ENCODE measurements at regions not wholly inside any gene's neighbourhood (a gene's known extent, or its start where the extent isn't known, plus 50 kb on each side); places are given as distances from the start of the nearest gene placed in this dataset.

DNA sequence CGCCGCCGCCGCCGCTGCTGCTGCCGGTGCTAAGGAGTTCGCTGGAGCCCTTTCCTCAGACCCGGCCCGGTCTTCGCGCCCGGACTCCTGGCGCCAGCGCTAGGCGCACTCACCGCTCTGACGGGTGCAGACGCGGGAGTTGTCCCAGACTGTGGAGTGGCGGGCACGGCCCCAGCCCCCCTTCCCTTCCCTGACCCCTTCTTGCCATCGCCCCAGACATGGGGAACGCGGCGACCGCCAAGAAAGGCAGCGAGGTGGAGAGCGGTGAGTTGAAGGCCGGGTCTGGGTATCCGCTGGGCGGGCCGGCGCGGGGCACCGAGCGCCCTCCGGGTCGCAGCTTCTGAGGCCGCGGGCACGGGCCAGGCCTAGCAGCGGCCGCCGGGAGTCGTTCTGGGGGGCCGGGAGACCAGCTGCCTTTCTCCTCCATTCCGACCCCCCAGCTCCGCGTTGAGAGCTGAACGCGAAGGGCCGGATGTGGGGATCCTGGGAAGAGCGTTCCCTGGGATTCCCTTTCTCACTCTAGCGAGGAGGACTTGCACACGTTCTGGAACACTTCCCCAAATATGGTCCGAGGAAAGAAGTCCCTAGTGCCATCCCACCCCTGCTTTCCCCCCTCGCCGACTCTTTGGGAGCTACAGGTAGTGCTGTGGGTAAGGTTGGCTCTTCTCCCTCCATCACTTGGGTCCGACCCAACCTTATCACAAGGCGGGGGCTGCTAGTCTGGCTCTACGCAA lies 65.8 kb upstream of the PRKACB start:
- no peak for DNase-seq
- H4K20me1 ChIP-seq (ENCODE audit: insufficient read depth), result no peaks in the 10 kb centered on the region
- H3K27ac ChIP-seq (ENCODE audit: low read depth in 2 of 2, low read length in 1 of 2), result peak overlapping the region; percentile 87 to 91
- peak overlapping the region; percentile 77 to 94 for H3K4me3 ChIP-seq (ENCODE audit: low read depth in 2 of 2, low read length in 1 of 2)
- TF ChIP-seq RAD21 (IDR thresholded peaks at IDR 0.05; ENCODE audit: low read length) (no peak), TAF1 (IDR thresholded peaks at IDR 0.05; ENCODE audit: borderline replicate concordance, low read depth, low read length) (0 out of 2 replicates have a peak, but pooled peaks have one; percentile 8), EP300 (IDR thresholded peaks at IDR 0.05; ENCODE audit: borderline replicate concordance in 1 of 2, low read depth in 1 of 2, low read length in 1 of 2) (0 out of 4 replicates have a peak, but pooled peaks of 1 of the 2 experiments have one; percentile 33)
- peaks cover 0 to 15% of the 10 kb centered on the region in 2 experiments for H3K36me3 ChIP-seq (replicated peaks in 1 of 2; ENCODE audit: control insufficient read depth in 1 of 2, insufficient read depth in 2 of 2, low read length in 1 of 2)
- no peaks in the 10 kb centered on the region for H3K9me3 ChIP-seq
- peaks cover 0 to 8% of the 10 kb centered on the region in 2 experiments; a peak in 2 of 4 replicates for H3K4me1 ChIP-seq (ENCODE audit: control insufficient read depth in 1 of 2, insufficient read depth in 2 of 2, low read depth in 1 of 2, low read length in 1 of 2)
- peaks cover 53% of the 10 kb centered on the region for H3K79me2 ChIP-seq (ENCODE audit: insufficient read depth)
- ChIA-PET POLR2A (interaction anchor here (1.1 to 1.3 kb wide), 3 partner anchors 12 to 223 kb away, joined by 4 to 10 read pairs (median 5); partner anchors contain the start of genes SAMD13 and TTLL7), CTCF (interaction anchor here (1.1 to 1.6 kb wide), 3 partner anchors 12 to 45 kb away, joined by 3 to 4 read pairs (median 4); no protein-coding TSS in a partner anchor)
- H3K27me3 ChIP-seq (ENCODE audit: insufficient read depth), result no peaks in the 10 kb centered on the region
- peaks cover 7% of the 10 kb centered on the region for H3F3A ChIP-seq (replicated peaks; ENCODE audit: insufficient read depth)
- peak overlapping the region; percentile 79 for H3K4me2 ChIP-seq
- H2AFZ ChIP-seq (ENCODE audit: low read depth), result peak overlapping the region; percentile 88; the same call in 1 of the 2 replicates
- H3K9ac ChIP-seq, result peak overlapping the region; percentile 92
- 1% methylated on average over 24 of the region's 61 CpGs for WGBS (ENCODE audit: low lambda C conversion rate)
- no peaks in the 10 kb centered on the region for H3K9me2 ChIP-seq

DNA sequence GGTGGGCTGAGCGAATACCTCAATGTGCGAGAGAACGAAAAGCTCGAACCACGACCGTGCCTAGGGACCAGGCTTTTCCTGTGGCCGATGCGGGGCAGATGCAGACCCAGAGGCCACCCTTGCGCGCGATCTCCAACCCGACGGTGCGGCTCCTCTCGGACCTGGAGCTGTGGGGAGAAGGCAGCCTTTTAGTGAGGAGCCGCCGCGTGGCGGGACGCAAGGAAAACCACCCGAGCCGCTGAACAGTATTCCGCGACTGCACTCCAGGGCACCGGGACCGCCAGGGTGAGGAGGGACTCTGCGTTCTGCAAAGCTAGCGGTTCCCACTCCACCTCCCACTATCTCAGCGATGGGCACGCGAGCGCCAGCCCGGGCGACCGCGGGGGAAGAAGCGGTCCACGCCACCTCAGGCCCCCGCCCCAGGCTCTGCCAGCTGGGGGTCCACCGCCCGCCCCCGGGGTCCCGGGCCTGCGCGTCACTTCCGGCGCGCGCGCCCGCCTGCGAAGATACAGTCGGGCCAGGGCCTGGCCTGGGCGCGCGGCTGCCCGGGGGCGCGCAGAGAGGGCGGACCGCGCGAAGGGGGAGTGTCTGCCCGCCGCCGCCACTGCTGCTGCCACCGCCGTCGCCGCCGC lies 66.5 kb upstream of the PRKACB start:
- H4K20me1 ChIP-seq (ENCODE audit: insufficient read depth), result no peaks in the 10 kb centered on the region
- TF ChIP-seq, protein P1, sequence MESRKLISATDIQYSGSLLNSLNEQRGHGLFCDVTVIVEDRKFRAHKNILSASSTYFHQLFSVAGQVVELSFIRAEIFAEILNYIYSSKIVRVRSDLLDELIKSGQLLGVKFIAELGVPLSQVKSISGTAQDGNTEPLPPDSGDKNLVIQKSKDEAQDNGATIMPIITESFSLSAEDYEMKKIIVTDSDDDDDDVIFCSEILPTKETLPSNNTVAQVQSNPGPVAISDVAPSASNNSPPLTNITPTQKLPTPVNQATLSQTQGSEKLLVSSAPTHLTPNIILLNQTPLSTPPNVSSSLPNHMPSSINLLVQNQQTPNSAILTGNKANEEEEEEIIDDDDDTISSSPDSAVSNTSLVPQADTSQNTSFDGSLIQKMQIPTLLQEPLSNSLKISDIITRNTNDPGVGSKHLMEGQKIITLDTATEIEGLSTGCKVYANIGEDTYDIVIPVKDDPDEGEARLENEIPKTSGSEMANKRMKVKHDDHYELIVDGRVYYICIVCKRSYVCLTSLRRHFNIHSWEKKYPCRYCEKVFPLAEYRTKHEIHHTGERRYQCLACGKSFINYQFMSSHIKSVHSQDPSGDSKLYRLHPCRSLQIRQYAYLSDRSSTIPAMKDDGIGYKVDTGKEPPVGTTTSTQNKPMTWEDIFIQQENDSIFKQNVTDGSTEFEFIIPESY (IDR thresholded peaks at IDR 0.05; ENCODE audit: borderline replicate concordance, low read depth), result no peak
- TF ChIP-seq CHD2 (IDR thresholded peaks at IDR 0.05; ENCODE audit: low read length, partially characterized antibody) (peak; percentile 51), TAF1 (IDR thresholded peaks at IDR 0.05; ENCODE audit: borderline replicate concordance, low read depth, low read length) (peak; percentile 75), NRF1 (IDR thresholded peaks at IDR 0.05; ENCODE audit: low read depth, low read length) (0 out of 2 replicates have a peak, but pooled peaks have one; percentile 16), RAD21 (IDR thresholded peaks at IDR 0.05; ENCODE audit: low read length) (0 out of 2 replicates have a peak, but pooled peaks have one; percentile 4), FOXM1 (IDR thresholded peaks at IDR 0.05; ENCODE audit: low read depth) (no peak), GATA2 (CRISPR knock-in tag; IDR thresholded peaks at IDR 0.05) (no peak), SMC3 (IDR thresholded peaks at IDR 0.05; ENCODE audit: low read depth, low read length) (peak; percentile 6; the same call in 1 of the 2 replicates), EZH2phosphoT487 (IDR thresholded peaks at IDR 0.05; ENCODE audit: borderline replicate concordance, low read depth) (no peak), EP300 (IDR thresholded peaks at IDR 0.05; ENCODE audit: borderline replicate concordance in 1 of 2, low read depth in 1 of 2, low read length in 1 of 2) (no peak), TCF12 (IDR thresholded peaks at IDR 0.05) (no peak), YY1 (IDR thresholded peaks at IDR 0.05; ENCODE audit: low read depth) (no peak), FOXJ3 (CRISPR knock-in tag; IDR thresholded peaks at IDR 0.05) (no peak), ELF1 (IDR thresholded peaks at IDR 0.05) (no peak), MEF2A (IDR thresholded peaks at IDR 0.05; ENCODE audit: borderline replicate concordance, low read depth) (no peak)
- TF ChIP-seq, protein P2, sequence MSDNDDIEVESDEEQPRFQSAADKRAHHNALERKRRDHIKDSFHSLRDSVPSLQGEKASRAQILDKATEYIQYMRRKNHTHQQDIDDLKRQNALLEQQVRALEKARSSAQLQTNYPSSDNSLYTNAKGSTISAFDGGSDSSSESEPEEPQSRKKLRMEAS (IDR thresholded peaks at IDR 0.05; ENCODE audit: low read depth), result peak; percentile 65; the same call in 1 of the 2 replicates
- TF ChIP-seq, protein P3, sequence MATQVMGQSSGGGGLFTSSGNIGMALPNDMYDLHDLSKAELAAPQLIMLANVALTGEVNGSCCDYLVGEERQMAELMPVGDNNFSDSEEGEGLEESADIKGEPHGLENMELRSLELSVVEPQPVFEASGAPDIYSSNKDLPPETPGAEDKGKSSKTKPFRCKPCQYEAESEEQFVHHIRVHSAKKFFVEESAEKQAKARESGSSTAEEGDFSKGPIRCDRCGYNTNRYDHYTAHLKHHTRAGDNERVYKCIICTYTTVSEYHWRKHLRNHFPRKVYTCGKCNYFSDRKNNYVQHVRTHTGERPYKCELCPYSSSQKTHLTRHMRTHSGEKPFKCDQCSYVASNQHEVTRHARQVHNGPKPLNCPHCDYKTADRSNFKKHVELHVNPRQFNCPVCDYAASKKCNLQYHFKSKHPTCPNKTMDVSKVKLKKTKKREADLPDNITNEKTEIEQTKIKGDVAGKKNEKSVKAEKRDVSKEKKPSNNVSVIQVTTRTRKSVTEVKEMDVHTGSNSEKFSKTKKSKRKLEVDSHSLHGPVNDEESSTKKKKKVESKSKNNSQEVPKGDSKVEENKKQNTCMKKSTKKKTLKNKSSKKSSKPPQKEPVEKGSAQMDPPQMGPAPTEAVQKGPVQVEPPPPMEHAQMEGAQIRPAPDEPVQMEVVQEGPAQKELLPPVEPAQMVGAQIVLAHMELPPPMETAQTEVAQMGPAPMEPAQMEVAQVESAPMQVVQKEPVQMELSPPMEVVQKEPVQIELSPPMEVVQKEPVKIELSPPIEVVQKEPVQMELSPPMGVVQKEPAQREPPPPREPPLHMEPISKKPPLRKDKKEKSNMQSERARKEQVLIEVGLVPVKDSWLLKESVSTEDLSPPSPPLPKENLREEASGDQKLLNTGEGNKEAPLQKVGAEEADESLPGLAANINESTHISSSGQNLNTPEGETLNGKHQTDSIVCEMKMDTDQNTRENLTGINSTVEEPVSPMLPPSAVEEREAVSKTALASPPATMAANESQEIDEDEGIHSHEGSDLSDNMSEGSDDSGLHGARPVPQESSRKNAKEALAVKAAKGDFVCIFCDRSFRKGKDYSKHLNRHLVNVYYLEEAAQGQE (IDR thresholded peaks at IDR 0.05; ENCODE audit: low read depth, low read length), result no peak

More for the DNA sequence above, 66.5 kb upstream of the PRKACB start:
- H3K4me3 ChIP-seq (ENCODE audit: low read depth in 2 of 2, low read length in 1 of 2), result peak overlapping the region; percentile 77 to 94
- CTCF ChIA-PET, result interaction anchor here (0.7 to 1.6 kb wide), 4 partner anchors 13 to 117 kb away, joined by 3 to 4 read pairs (median 4); no protein-coding TSS in a partner anchor
- H3K9me3 ChIP-seq, result no peaks in the 10 kb centered on the region
- H3K79me2 ChIP-seq (ENCODE audit: insufficient read depth), result peaks cover 49% of the 10 kb centered on the region
- peaks cover 7% of the 10 kb centered on the region for H3F3A ChIP-seq (replicated peaks; ENCODE audit: insufficient read depth)
- H3K27ac ChIP-seq (ENCODE audit: low read depth in 2 of 2, low read length in 1 of 2), result peak overlapping the region; percentile 87 to 95
- peaks cover 0 to 8% of the 10 kb centered on the region in 2 experiments; a peak in 2 of 4 replicates for H3K4me1 ChIP-seq (ENCODE audit: control insufficient read depth in 1 of 2, insufficient read depth in 2 of 2, low read depth in 1 of 2, low read length in 1 of 2)
- DNase-seq, result peak; percentile 99
- POLR2A ChIA-PET, result interaction anchor here (0.6 to 1.3 kb wide), 5 partner anchors 13 to 497 kb away, joined by 3 to 10 read pairs (median 4); partner anchors contain the start of genes CTBS, SAMD13 and TTLL7
- H3K4me2 ChIP-seq, result peak overlapping the region; percentile 79
- peaks cover 0 to 15% of the 10 kb centered on the region in 2 experiments for H3K36me3 ChIP-seq (replicated peaks in 1 of 2; ENCODE audit: control insufficient read depth in 1 of 2, insufficient read depth in 2 of 2, low read length in 1 of 2)
- H3K9me2 ChIP-seq, result no peaks in the 10 kb centered on the region
- WGBS (ENCODE audit: low lambda C conversion rate), result 7% methylated on average over 3 of the region's 71 CpGs
- peak overlapping the region; percentile 92 for H3K9ac ChIP-seq
- no peaks in the 10 kb centered on the region for H3K27me3 ChIP-seq (ENCODE audit: insufficient read depth)
- H2AFZ ChIP-seq (ENCODE audit: low read depth), result peak overlapping the region; percentile 88
